ENCODE measurements at regions not wholly inside any gene's neighbourhood (a gene's known extent, or its start where the extent isn't known, plus 50 kb on each side); places are given as distances from the start of the nearest gene placed in this dataset.

GRCh38 chr15:61393949-61394348 is 164.8 kb upstream of the RORA start:
- BruUV-seq (replicated peaks), result no TSS peak
- CTCF ChIA-PET, result interaction anchor here (0.5 to 0.6 kb wide), 3 partner anchors 20 to 444 kb away, joined by 3 to 4 read pairs (median 3); no protein-coding TSS in a partner anchor
- no peak for TF ChIP-seq CTCF (IDR thresholded peaks at IDR 0.05; ENCODE audit: unreplicated experiment)

GRCh38 chr15:61393524-61393923 is 164.4 kb upstream of the RORA start:
- H3K4me1 Mint-ChIP-seq (ENCODE audit: low read depth, unreplicated experiment), result no peaks in the 10 kb centered on the region
- intact Hi-C loops (cut with micrococcal nuclease; ENCODE audit: unreplicated experiment), result no loop called here
- BruUV-seq (replicated peaks), result no TSS peak

More at GRCh38 chr15:61393949-61394348, 164.8 kb upstream of the RORA start:
- no peaks in the 10 kb centered on the region for H3K4me1 Mint-ChIP-seq (ENCODE audit: low read depth, unreplicated experiment)
- peaks cover 29% of the 10 kb centered on the region for H3K27me3 Mint-ChIP-seq (ENCODE audit: unreplicated experiment)
- no peak overlapping the region for H3K4me3 Mint-ChIP-seq (ENCODE audit: low read depth, unreplicated experiment)
- no peaks in the 10 kb centered on the region for H3K36me3 Mint-ChIP-seq (ENCODE audit: insufficient read depth, unreplicated experiment)
- no peak for DNase-seq
- H3K27ac Mint-ChIP-seq (ENCODE audit: unreplicated experiment), result no peak overlapping the region
- intact Hi-C loops (cut with micrococcal nuclease; ENCODE audit: unreplicated experiment), result no loop called here
- H3K9me3 Mint-ChIP-seq (ENCODE audit: low read depth, unreplicated experiment), result peaks cover 6% of the 10 kb centered on the region

GRCh38 chr15:61390138-61390537 is 161.0 kb upstream of the RORA start:
- CTCF ChIA-PET, result no interaction called here
- intact Hi-C loops (cut with micrococcal nuclease; ENCODE audit: unreplicated experiment), result no loop called here
- no peaks in the 10 kb centered on the region for H3K36me3 Mint-ChIP-seq (ENCODE audit: insufficient read depth, unreplicated experiment)
- no peak for TF ChIP-seq CTCF (IDR thresholded peaks at IDR 0.05; ENCODE audit: unreplicated experiment)
- no peak overlapping the region for H3K27ac Mint-ChIP-seq (ENCODE audit: unreplicated experiment)
- no peak overlapping the region for H3K4me3 Mint-ChIP-seq (ENCODE audit: low read depth, unreplicated experiment)
- H3K4me1 Mint-ChIP-seq (ENCODE audit: low read depth, unreplicated experiment), result no peaks in the 10 kb centered on the region
- DNase-seq, result no peak
- peaks cover 39% of the 10 kb centered on the region for H3K27me3 Mint-ChIP-seq (ENCODE audit: unreplicated experiment)
- BruUV-seq (replicated peaks), result no TSS peak
- H3K9me3 Mint-ChIP-seq (ENCODE audit: low read depth, unreplicated experiment), result peaks cover 3% of the 10 kb centered on the region

More at GRCh38 chr15:61393524-61393923, 164.4 kb upstream of the RORA start:
- Mint-ChIP-seq H3K4me3 (ENCODE audit: low read depth, unreplicated experiment) (no peak overlapping the region), H3K27ac (ENCODE audit: unreplicated experiment) (no peak overlapping the region), H3K9me3 (ENCODE audit: low read depth, unreplicated experiment) (peaks cover 6% of the 10 kb centered on the region), H3K27me3 (ENCODE audit: unreplicated experiment) (peaks cover 26% of the 10 kb centered on the region), H3K36me3 (ENCODE audit: insufficient read depth, unreplicated experiment) (no peaks in the 10 kb centered on the region)
- DNase-seq, result no peak
- no peak for TF ChIP-seq CTCF (IDR thresholded peaks at IDR 0.05; ENCODE audit: unreplicated experiment)
- CTCF ChIA-PET, result interaction anchor here (0.5 to 0.6 kb wide), 3 partner anchors 20 to 445 kb away, joined by 3 to 4 read pairs (median 3); no protein-coding TSS in a partner anchor

- intact Hi-C loops (cut with micrococcal nuclease; ENCODE audit: unreplicated experiment), result no loop called here
- no peaks in the 10 kb centered on the region for H3K4me1 Mint-ChIP-seq (ENCODE audit: low read depth, unreplicated experiment)
- peaks cover 39% of the 10 kb centered on the region for H3K27me3 Mint-ChIP-seq (ENCODE audit: unreplicated experiment)
- H3K36me3 Mint-ChIP-seq (ENCODE audit: insufficient read depth, unreplicated experiment), result no peaks in the 10 kb centered on the region
- H3K9me3 Mint-ChIP-seq (ENCODE audit: low read depth, unreplicated experiment), result peaks cover 3% of the 10 kb centered on the region
- no TSS peak for BruUV-seq (replicated peaks)
- CTCF ChIA-PET, result no interaction called here
- no peak for DNase-seq
- TF ChIP-seq CTCF (IDR thresholded peaks at IDR 0.05; ENCODE audit: unreplicated experiment), result no peak
- H3K27ac Mint-ChIP-seq (ENCODE audit: unreplicated experiment), result no peak overlapping the region
- H3K4me3 Mint-ChIP-seq (ENCODE audit: low read depth, unreplicated experiment), result no peak overlapping the region
Measured at GRCh38 chr15:61389334-61390028, 160.4 kb upstream of the RORA start.

All from Calu3 (cell line).